Duodenal mucosa (tissue), 2 donors: ENCODE measurements at regions not wholly inside any gene's neighbourhood (a gene's known extent, or its start where the extent isn't known, plus 50 kb on each side); places are given as distances from the start of the nearest gene placed in this dataset.
"Not testable (repeated sequence)": the region's sequence is repeated elsewhere in the genome, so short reads cannot be mapped to it uniquely, and the experiment has no call there.

Source experiments
- H3K27ac ChIP-seq: one replicate; pipeline ENCODE4 v1.7.0; 2013; ENCODE audit warnings: low read depth, low read length
- H3K27me3 ChIP-seq, 2 donors: one replicate each; pipeline ENCODE4 v1.7.0; 2013; ENCODE audit warnings: low read length in 2 of 2, control low read depth in 1 of 2; ENCODE audit not compliant: insufficient read depth in 2 of 2, control insufficient read depth in 1 of 2
- H3K36me3 ChIP-seq, 2 donors: one replicate each; pipeline ENCODE4 v1.7.0; 2013; ENCODE audit warnings: low read length in 2 of 2, control low read depth in 1 of 2; ENCODE audit not compliant: insufficient read depth in 2 of 2, control insufficient read depth in 1 of 2
- H3K4me1 ChIP-seq, 2 donors: one replicate each; pipeline ENCODE4 v1.7.0; 2013; ENCODE audit warnings: low read length in 2 of 2, control low read depth in 1 of 2; ENCODE audit not compliant: insufficient read depth in 2 of 2, control insufficient read depth in 1 of 2
- H3K4me3 ChIP-seq, 2 donors: one replicate each; pipeline ENCODE4 v1.7.0; 2013; ENCODE audit warnings: low read length in 2 of 2, low read depth in 1 of 2
- H3K9ac ChIP-seq, 2 donors: one replicate each; pipeline ENCODE4 v1.7.0; 2013; ENCODE audit warnings: low read length in 2 of 2, low read depth in 1 of 2
- H3K9me3 ChIP-seq, 2 donors: one replicate each; pipeline ENCODE4 v1.7.0; 2013; ENCODE audit warnings: low read length in 2 of 2, control low read depth in 1 of 2; ENCODE audit not compliant: control insufficient read depth in 1 of 2

DNA sequence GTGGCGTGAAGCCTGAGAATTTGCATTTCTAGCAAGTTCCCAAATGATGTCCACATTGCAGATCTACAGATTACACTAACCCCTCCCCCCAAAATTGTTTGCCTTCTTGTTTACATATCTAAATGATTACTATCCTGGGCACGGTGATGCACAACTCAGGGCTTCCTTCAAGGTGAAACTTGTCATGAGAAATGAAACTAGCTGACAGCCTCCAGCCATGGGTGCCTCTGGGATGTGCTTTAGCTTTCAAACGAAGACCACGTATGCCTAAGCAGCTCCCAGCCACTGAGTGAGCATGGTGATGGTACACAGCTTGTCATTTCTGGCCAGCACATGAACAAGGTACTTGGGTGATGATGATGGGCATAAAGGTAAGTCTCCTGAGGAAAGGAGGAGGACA is 464.8 kb upstream of the DDX18 start:
- no peaks in the 10 kb centered on the region for H3K9me3 ChIP-seq
- no peak overlapping the region for H3K4me3 ChIP-seq
- no peaks in the 10 kb centered on the region for H3K4me1 ChIP-seq
- H3K36me3 ChIP-seq = no peaks in the 10 kb centered on the region
- H3K9ac ChIP-seq = no peak overlapping the region
- no peaks in the 10 kb centered on the region for H3K27me3 ChIP-seq
- H3K27ac ChIP-seq = no peak overlapping the region

DNA sequence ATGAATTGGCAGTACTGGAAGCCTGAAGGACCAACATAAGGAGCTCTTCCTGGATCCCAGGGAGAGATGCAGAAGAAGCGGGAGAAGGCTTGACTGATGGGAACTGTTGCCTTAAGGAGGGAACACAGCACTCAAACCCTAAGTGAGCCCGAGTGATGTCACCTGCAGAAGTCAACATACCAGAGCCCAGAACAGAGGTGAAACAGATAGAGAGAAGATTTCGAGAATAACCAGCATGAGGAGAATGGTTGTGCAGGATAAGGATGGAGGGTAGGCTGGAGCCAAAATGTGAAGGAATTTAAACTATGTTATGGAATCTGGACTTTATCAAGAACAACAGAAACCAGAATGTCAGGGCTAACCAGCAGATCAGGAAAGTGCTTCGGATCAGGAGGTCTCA is 463.1 kb upstream of the DDX18 start:
- H3K9me3 ChIP-seq = no peaks in the 10 kb centered on the region
- H3K9ac ChIP-seq = no peak overlapping the region
- no peak overlapping the region for H3K4me3 ChIP-seq
- no peaks in the 10 kb centered on the region for H3K4me1 ChIP-seq
- H3K27ac ChIP-seq = no peak overlapping the region
- H3K27me3 ChIP-seq = no peaks in the 10 kb centered on the region
- no peaks in the 10 kb centered on the region for H3K36me3 ChIP-seq

DNA sequence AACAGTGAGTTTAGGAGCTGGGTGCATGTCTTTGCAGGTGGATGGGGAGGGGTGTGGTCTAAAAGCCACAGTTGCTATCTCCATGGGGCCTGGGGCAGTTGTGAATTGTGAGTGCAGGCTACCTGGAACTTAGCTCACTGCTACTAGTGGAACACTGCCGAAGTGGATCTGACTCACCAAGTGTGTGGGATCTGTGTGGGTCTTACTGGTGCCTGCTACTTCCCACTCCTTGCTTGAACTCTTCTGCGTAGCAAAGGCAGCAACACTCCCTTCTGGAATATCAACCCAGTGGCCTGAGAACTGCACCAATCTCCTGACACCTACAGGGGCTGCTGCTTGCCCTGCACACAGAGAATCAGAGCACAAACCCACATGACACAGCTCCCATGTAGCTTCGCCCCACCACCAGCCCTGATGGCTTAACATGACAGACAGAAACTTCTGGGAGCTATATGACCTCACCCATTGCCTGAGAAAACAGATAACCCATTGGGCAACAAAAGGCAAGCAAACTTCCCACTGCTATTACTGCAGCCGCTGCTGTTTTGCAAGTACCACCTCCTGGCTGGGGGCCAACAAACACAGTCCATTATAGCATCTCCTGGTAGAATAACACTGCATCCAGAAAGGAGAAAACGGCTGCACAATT is 455.1 kb upstream of the DDX18 start:
- H3K4me1 ChIP-seq = no peaks in the 10 kb centered on the region
- no peaks in the 10 kb centered on the region for H3K27me3 ChIP-seq
- H3K9me3 ChIP-seq = no peaks in the 10 kb centered on the region
- H3K4me3 ChIP-seq = no peak overlapping the region
- H3K9ac ChIP-seq = no peak overlapping the region
- no peak overlapping the region for H3K27ac ChIP-seq
- H3K36me3 ChIP-seq = no peaks in the 10 kb centered on the region

DNA sequence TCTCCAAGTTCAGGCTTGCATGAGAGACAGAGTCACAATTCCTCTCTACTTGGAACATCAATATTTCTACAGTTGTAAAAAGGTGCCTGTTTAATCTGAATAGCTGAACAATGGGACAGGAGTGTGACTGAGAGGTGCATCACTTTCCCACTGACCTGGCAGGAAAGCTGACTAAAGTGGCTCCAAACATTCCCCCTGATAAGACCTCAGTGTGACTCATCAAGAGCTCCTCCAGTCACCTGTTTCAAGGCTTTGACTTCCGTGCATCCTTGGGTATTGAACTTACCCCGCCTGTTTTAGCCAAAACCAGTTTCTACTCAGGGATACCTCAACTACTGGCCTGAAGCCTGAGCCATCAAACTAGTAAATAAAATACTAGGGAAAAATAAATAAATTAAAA is 453.9 kb upstream of the DDX18 start:
- H3K4me3 ChIP-seq = no peak overlapping the region
- no peaks in the 10 kb centered on the region for H3K27me3 ChIP-seq

DNA sequence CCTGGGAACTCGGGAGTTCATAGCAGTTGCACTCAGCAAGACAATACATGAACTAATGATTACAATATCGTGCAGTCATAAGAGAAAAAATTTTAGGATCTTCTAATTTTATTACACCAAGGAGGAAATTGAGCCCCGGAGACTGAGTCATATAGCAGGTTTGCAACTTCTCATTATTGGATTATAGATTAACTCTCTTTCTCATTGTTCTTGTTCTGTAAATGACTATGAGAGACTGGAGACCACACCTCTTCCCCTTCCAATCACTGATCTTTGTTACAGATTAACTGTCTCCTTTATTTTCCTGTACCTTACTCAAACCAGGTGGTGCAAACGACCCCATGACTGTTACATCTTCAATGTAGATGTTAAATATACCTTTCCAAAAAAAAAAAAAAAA is 435.8 kb upstream of the DDX18 start:
- no peak overlapping the region for H3K27ac ChIP-seq
- no peak overlapping the region for H3K4me3 ChIP-seq
- H3K4me1 ChIP-seq = no peaks in the 10 kb centered on the region
- no peak overlapping the region for H3K9ac ChIP-seq
- no peaks in the 10 kb centered on the region for H3K36me3 ChIP-seq
- H3K27me3 ChIP-seq = no peaks in the 10 kb centered on the region
- H3K9me3 ChIP-seq = no peaks in the 10 kb centered on the region

More for the DNA sequence above, 453.9 kb upstream of the DDX18 start:
- Histone ChIP-seq H3K9ac (no peak overlapping the region), H3K27ac (no peak overlapping the region), H3K9me3 (no peaks in the 10 kb centered on the region), H3K36me3 (no peaks in the 10 kb centered on the region), H3K4me1 (no peaks in the 10 kb centered on the region)

DNA sequence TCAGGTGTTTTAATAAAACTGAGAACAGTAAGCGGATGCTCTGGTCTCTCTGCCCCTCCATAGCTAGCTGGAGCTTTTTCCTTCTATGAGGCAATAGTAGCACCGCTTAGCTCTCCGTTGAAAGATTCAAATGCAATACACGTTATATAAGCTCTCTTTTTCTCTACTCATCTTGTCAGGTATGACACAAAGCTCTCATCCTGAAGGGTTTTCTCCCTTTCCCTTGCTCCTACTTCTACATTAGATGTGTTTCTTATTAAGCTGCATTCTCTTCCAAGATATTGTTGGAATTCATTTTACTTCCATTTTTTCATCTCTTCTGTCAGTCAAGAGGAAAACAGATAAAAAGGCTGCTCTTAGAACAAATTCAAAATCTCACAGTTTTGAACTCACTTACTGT is 434.6 kb upstream of the DDX18 start:
- H3K27me3 ChIP-seq = no peaks in the 10 kb centered on the region

DNA sequence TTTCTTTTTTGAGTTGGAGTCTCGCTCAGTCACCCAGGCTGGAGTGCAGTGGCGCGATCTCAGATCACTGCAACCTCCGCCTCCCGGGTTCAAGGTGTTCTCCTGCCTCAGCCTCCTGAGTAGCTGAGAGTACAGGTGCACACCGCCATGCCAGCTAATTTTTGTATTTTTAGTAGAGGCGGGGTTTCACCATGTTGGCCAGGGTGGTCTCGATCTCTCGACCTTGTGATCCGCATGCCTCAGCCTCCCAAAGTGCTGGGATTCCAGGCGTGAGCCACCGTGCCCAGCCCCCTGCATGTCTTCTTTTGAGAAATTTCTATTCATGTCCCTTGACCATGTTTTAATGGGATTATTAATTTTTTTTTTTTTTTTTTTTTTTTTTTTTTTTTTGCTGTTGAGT is 430.5 kb upstream of the DDX18 start:
- H3K9me3 ChIP-seq, H3K27me3 ChIP-seq, H3K36me3 ChIP-seq, H3K4me1 ChIP-seq, H3K4me3 ChIP-seq, H3K9ac ChIP-seq, H3K27ac ChIP-seq: not testable (repeated sequence)

More for the DNA sequence above, 434.6 kb upstream of the DDX18 start:
- Histone ChIP-seq H3K4me3 (no peak overlapping the region), H3K9ac (no peak overlapping the region), H3K36me3 (no peaks in the 10 kb centered on the region), H3K9me3 (no peaks in the 10 kb centered on the region), H3K27ac (no peak overlapping the region), H3K4me1 (no peaks in the 10 kb centered on the region)

DNA sequence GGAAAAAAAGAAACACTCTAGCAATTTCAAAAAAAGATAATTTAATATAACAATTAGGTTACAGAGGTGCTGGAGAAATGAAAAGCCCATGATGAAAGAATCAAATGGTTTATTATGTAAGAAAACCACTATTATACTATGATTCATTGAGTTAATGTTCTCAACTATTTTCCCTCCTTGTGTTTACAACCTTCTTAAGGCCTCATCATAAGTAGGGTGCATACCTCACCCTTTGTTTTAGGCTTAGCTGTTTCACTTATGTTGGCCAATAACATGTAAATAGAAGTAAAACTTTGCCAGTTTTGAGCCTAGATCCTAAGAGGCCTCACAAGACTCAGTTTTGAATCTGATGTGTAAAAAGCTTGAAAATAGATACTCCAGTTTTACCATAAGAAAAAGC is 418.3 kb upstream of the DDX18 start:
- Histone ChIP-seq H3K4me3 (no peak overlapping the region), H3K27me3 (no peaks in the 10 kb centered on the region), H3K4me1 (no peaks in the 10 kb centered on the region), H3K36me3 (no peaks in the 10 kb centered on the region), H3K9ac (no peak overlapping the region), H3K9me3 (no peaks in the 10 kb centered on the region), H3K27ac (no peak overlapping the region)

DNA sequence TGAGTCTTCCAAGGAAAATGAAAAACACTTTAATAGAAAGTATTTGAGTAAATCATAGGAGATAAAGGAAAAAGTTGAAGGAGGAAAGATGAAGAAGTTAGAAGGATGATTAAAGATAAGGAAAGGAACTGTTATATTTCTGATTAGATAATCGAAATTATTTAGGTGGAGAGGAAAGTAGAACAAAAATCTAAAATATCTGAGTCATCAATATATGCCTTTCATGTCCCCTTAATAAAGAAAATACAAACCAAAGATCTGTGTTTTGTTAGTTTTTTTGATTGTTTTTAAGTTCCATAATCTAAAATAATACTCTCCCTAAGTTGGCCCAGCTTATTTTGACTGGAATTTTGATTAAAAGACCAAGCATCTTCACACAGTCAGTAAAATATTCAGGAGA is 412.9 kb upstream of the DDX18 start:
- no peaks in the 10 kb centered on the region for H3K27me3 ChIP-seq
- no peak overlapping the region for H3K27ac ChIP-seq
- H3K4me3 ChIP-seq = no peak overlapping the region
- H3K9me3 ChIP-seq = no peaks in the 10 kb centered on the region
- H3K36me3 ChIP-seq = no peaks in the 10 kb centered on the region
- H3K4me1 ChIP-seq = no peaks in the 10 kb centered on the region
- H3K9ac ChIP-seq = no peak overlapping the region

DNA sequence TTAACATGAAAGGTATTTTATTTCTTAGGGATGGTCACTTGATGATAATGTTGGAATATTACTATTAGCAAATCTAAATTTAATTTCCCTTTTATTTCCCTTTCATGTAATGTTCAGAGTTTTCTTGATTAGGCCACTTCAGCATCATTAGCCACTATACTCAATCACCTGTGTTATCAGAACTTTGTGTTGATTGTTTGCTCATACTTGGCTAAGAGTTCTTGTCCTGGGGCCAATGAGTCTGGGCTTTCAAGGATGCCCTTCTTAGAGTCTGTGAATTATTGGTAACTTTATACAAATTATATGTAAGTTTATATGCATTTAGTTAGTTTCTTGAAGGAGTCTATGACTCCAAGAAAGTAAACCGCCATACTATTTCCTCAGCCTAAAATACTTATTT is 408.0 kb upstream of the DDX18 start:
- H3K4me3 ChIP-seq = no peak overlapping the region
- no peaks in the 10 kb centered on the region for H3K36me3 ChIP-seq
- no peak overlapping the region for H3K27ac ChIP-seq
- H3K9ac ChIP-seq = no peak overlapping the region
- no peaks in the 10 kb centered on the region for H3K4me1 ChIP-seq
- H3K27me3 ChIP-seq = no peaks in the 10 kb centered on the region
- no peaks in the 10 kb centered on the region for H3K9me3 ChIP-seq

DNA sequence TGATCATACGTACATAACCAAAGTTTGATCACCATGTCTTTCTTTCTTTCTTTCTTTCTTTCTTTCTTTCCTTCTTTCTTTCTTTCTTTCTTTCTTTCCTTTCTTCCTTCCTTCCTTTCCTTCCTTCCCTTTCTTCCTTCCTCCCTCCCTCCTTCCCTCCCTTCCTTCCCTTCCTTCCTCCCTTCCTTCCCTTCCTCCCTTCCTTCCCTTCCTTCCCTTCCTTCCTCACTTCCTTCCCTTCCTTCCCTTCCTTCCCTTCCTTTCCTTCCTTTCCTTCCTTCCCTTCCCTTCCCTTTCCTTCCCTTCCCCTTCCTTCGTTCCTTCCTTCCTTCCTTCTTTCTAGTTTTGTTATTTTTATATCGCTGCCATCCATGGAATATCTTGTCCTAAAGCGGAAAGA is 406.7 kb upstream of the DDX18 start:
- Histone ChIP-seq H3K9me3 (no peaks in the 10 kb centered on the region), H3K9ac (no peak overlapping the region), H3K4me3 (no peak overlapping the region), H3K27ac (no peak overlapping the region), H3K27me3 (no peaks in the 10 kb centered on the region), H3K36me3 (no peaks in the 10 kb centered on the region), H3K4me1 (no peaks in the 10 kb centered on the region)
